ENCODE measurements at regions not wholly inside any gene's neighbourhood (a gene's known extent, or its start where the extent isn't known, plus 50 kb on each side); places are given as distances from the start of the nearest gene placed in this dataset.

- TF ChIP-seq PAXIP1 (CRISPR knock-in tag; conservative IDR thresholded peaks at IDR 0.05) (no peak), BCLAF1 (IDR thresholded peaks at IDR 0.05) (no peak), MLLT10 (CRISPR knock-in tag; IDR thresholded peaks at IDR 0.05) (no peak), ZNF234 (CRISPR knock-in tag; conservative IDR thresholded peaks at IDR 0.05) (no peak)
Measured at GRCh38 chr14:87656315-87656714, 336.7 kb downstream of the GALC start (continued).

- ATAC-seq, result no peak
- TF ChIP-seq HINFP (CRISPR knock-in tag; IDR thresholded peaks at IDR 0.05; ENCODE audit: low read depth) (no peak), LRRFIP1 (CRISPR knock-in tag; conservative IDR thresholded peaks at IDR 0.05) (no peak), FLYWCH1 (CRISPR knock-in tag; IDR thresholded peaks at IDR 0.05) (no peak), SMYD3 (CRISPR knock-in tag; IDR thresholded peaks at IDR 0.05) (no peak), ZBTB4 (CRISPR knock-in tag; IDR thresholded peaks at IDR 0.05; ENCODE audit: borderline replicate concordance) (no peak)
Measured at GRCh38 chr14:87652278-87652677, 340.7 kb downstream of the GALC start.

More at GRCh38 chr14:87652278-87652677, 340.7 kb downstream of the GALC start:
- in situ Hi-C loops (cut with HindIII; ENCODE audit: extremely low pct_ligation_motif_present, low pct_unique_long_range_greater_than_20kb), result no loop called here
- intact Hi-C loops (cut with micrococcal nuclease; ENCODE audit: unreplicated experiment), result no loop called here
- Histone ChIP-seq H2AFZ (ENCODE audit: low read length) (no peak overlapping the region), H3K4me1 (ENCODE audit: insufficient read depth, low read length) (no peaks in the 10 kb centered on the region), H4K20me1 (ENCODE audit: insufficient read depth, low read length) (no peaks in the 10 kb centered on the region), H3K4me2 (ENCODE audit: low read depth, low read length) (no peak overlapping the region), H3K36me3 (replicated peaks in 1 of 2; ENCODE audit: control insufficient read depth in 1 of 2, insufficient read depth in 2 of 2, low read length in 2 of 2) (no peaks in the 10 kb centered on the region), H3K79me2 (ENCODE audit: insufficient read depth, low read length) (no peaks in the 10 kb centered on the region), H3K9me3 (ENCODE audit: low read length) (peaks cover 41% of the 10 kb centered on the region), H3K9ac (ENCODE audit: insufficient read depth, low read depth, low read length) (no peak overlapping the region), H3K27me3 (ENCODE audit: control insufficient read depth in 1 of 2, insufficient read depth in 2 of 2, low read length in 2 of 2) (no peaks in the 10 kb centered on the region), H3K27ac (ENCODE audit: extremely low read length, insufficient read depth, low read length) (no peak overlapping the region), H3K4me3 (replicated peaks in 1 of 3; ENCODE audit: insufficient read depth in 1 of 3, low read depth in 2 of 3, low read length in 3 of 3) (no peak overlapping the region)
- 3% methylated on average over 2 of the region's 2 CpGs for WGBS (ENCODE audit: low lambda C conversion rate)
- CTCF ChIA-PET (ENCODE audit: low intra/inter-chr PET ratio, low total read pairs), result no interaction called here
- no TSS peak for BruUV-seq (replicated peaks)
- POLR2A ChIA-PET, result no interaction called here
- DNase-seq (ENCODE audit: low spot score), result no peak
- FAIRE-seq, result no peak
